Loucy (cell line): ENCODE measurements at regions not wholly inside any gene's neighbourhood (a gene's known extent, or its start where the extent isn't known, plus 50 kb on each side); places are given as distances from the start of the nearest gene placed in this dataset.

ENCODE experiments used
- H2AFZ ChIP-seq: fragments of 200-600 bp; sonication (generic); 2 replicates; pipeline ENCODE4 v1.6.0; 2016; ENCODE audit warnings: antibody characterized with exemption, mild to moderate bottlenecking, low read length, moderate library complexity
- H3F3A ChIP-seq: fragments of 200-600 bp; 2 replicates; pipeline ENCODE4 v1.6.0; 2016; ENCODE audit warnings: antibody characterized with exemption, low read depth, mild to moderate bottlenecking
- H3K27me3 ChIP-seq: fragments of 200-600 bp; sonication (generic); 2 replicates; pipeline ENCODE4 v1.6.1; 2014; ENCODE audit warnings: low read length, mild to moderate bottlenecking; ENCODE audit not compliant: insufficient read depth, poor library complexity, severe bottlenecking
- H3K36me3 ChIP-seq: fragments of 200-600 bp; sonication (generic); 2 replicates; pipeline ENCODE4 v1.6.1; 2016; ENCODE audit warnings: low read length; ENCODE audit not compliant: insufficient read depth
- H3K4me1 ChIP-seq: fragments of 200-600 bp; sonication (generic); 2 replicates; pipeline ENCODE4 v1.5.1; 2014; ENCODE audit warnings: low read length, mild to moderate bottlenecking; ENCODE audit not compliant: insufficient read depth, poor library complexity, severe bottlenecking
- H3K4me2 ChIP-seq: fragments of 200-600 bp; sonication (generic); 2 replicates; pipeline ENCODE4 v1.6.0; 2014; ENCODE audit warnings: antibody characterized with exemption, low read length, low read depth, mild to moderate bottlenecking; ENCODE audit not compliant: poor library complexity, severe bottlenecking
- H3K4me3 ChIP-seq: fragments of 200-600 bp; sonication (generic); 2 replicates; pipeline ENCODE4 v1.5.1; 2014; ENCODE audit warnings: low read length, mild to moderate bottlenecking, mixed read lengths; ENCODE audit not compliant: poor library complexity, severe bottlenecking
- H3K79me2 ChIP-seq: fragments of 200-600 bp; sonication (generic); 2 replicates; pipeline ENCODE4 v1.6.1; 2014; ENCODE audit warnings: low read length; ENCODE audit not compliant: insufficient read depth
- H3K9ac ChIP-seq: fragments of 200-600 bp; sonication (generic); 2 replicates; pipeline ENCODE4 v1.6.0; 2014; ENCODE audit warnings: mild to moderate bottlenecking, low read depth, low read length, moderate library complexity; ENCODE audit not compliant: poor library complexity, severe bottlenecking
- H3K9me2 ChIP-seq: fragments of 200-600 bp; sonication (generic); replicated peaks from 2 replicates; pipeline ENCODE4 v1.6.1; 2016; ENCODE audit warnings: low read depth, low read length, mixed read lengths
- H3K9me3 ChIP-seq: fragments of 200-600 bp; sonication (generic); 2 replicates; pipeline ENCODE4 v1.6.1; 2014; ENCODE audit warnings: mild to moderate bottlenecking, antibody characterized with exemption, low read length, low read depth; ENCODE audit not compliant: insufficient read depth
- H4K20me1 ChIP-seq: fragments of 200-600 bp; sonication (generic); 2 replicates; pipeline ENCODE4 v1.6.0; 2014; ENCODE audit warnings: antibody characterized with exemption, low read length, mild to moderate bottlenecking; ENCODE audit not compliant: insufficient read depth, poor library complexity, severe bottlenecking
- EZH2phosphoT487 ChIP-seq: fragments of 200-600 bp; IDR thresholded peaks from 2 replicates; pipeline ENCODE4 v1.6.1; 2018; ENCODE audit warnings: antibody characterized with exemption, mild to moderate bottlenecking, moderate library complexity, borderline replicate concordance
- TF ChIP-seq, protein P1 (sequence below): fragments of 200-600 bp; sonication (generic); conservative IDR thresholded peaks from 2 replicates; pipeline ENCODE4 v1.5.1; 2014; ENCODE audit warnings: mild to moderate bottlenecking, antibody characterized with exemption, low read length

DNA sequence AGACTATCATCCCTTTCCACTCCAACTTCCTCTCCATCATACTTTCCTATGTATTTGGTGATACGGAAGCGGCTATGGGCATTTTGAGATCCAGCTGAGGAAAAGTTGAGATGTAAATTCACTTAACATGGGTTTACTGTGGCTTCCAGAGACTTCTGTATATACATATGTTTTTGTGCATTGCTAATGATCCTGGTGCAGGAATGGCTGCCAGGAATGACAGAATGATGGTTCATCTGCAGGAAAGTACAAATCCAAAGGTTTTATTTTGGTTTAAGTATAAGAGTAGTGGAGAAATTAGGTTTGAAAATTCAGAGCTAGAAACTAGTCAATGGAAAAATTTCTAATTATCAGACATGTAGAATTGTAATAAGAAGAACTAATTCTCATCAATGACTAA, 95.0 kb upstream of the PAM start:
- Histone ChIP-seq H3K27me3 (no peaks in the 10 kb centered on the region), H4K20me1 (no peaks in the 10 kb centered on the region), H3K4me1 (no peaks in the 10 kb centered on the region), H3K79me2 (no peaks in the 10 kb centered on the region), H3K4me2 (no peak overlapping the region), H3K9ac (no peak overlapping the region), H3K36me3 (no peaks in the 10 kb centered on the region), H2AFZ (no peak overlapping the region), H3K9me2 (no peaks in the 10 kb centered on the region), H3K4me3 (no peak overlapping the region), H3F3A (no peaks in the 10 kb centered on the region), H3K9me3 (no peaks in the 10 kb centered on the region)
- TF ChIP-seq, protein P1, sequence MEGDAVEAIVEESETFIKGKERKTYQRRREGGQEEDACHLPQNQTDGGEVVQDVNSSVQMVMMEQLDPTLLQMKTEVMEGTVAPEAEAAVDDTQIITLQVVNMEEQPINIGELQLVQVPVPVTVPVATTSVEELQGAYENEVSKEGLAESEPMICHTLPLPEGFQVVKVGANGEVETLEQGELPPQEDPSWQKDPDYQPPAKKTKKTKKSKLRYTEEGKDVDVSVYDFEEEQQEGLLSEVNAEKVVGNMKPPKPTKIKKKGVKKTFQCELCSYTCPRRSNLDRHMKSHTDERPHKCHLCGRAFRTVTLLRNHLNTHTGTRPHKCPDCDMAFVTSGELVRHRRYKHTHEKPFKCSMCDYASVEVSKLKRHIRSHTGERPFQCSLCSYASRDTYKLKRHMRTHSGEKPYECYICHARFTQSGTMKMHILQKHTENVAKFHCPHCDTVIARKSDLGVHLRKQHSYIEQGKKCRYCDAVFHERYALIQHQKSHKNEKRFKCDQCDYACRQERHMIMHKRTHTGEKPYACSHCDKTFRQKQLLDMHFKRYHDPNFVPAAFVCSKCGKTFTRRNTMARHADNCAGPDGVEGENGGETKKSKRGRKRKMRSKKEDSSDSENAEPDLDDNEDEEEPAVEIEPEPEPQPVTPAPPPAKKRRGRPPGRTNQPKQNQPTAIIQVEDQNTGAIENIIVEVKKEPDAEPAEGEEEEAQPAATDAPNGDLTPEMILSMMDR, result no peak
- TF ChIP-seq EZH2phosphoT487, result no peak

DNA sequence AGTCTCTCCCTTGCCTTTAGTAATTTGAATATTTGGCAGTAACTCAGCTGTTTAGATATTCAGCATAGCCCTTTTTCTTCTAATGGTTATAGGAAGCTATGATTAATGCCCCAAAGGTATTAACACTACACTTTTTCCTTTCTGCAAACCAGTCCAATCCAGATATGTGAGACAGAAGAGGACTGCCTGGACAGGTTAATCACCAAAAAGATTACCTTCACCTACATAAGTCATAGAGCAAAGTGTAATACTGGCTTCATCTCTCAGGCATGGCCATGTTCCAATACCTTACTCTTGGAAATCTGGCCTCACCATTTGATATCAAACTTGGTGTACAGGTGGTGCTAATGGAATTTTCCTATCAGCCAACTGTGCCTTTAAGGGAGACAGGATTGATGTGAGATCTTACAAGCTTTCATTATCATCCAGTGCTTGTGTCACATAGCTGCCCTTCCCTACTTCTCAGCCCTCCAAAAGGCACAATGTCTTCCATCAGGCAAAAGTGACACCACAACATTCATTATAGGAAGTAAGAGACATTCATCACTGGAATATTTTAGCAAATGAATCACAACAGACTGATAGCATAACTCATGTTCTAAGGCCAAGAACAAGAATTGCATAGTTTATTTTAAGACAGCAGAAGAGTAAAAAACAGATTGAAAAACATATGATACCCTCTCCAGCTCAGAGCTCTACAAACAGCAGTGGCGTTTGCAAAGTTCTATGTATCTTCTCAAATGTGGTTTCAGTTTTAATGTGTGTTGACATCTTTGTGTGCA, 91.2 kb upstream of the PAM start:
- no peaks in the 10 kb centered on the region for H4K20me1 ChIP-seq
- no peak overlapping the region for H3K4me3 ChIP-seq
- H3F3A ChIP-seq, result no peaks in the 10 kb centered on the region
- no peaks in the 10 kb centered on the region for H3K79me2 ChIP-seq
- H3K4me2 ChIP-seq, result no peak overlapping the region
- H3K4me1 ChIP-seq, result no peaks in the 10 kb centered on the region
- H3K27me3 ChIP-seq, result no peaks in the 10 kb centered on the region
- H3K36me3 ChIP-seq, result no peaks in the 10 kb centered on the region
- H3K9ac ChIP-seq, result no peak overlapping the region
- no peak overlapping the region for H2AFZ ChIP-seq
- H3K9me2 ChIP-seq, result no peaks in the 10 kb centered on the region
- TF ChIP-seq, protein P1, result no peak
- no peak for TF ChIP-seq EZH2phosphoT487
- H3K9me3 ChIP-seq, result no peaks in the 10 kb centered on the region

DNA sequence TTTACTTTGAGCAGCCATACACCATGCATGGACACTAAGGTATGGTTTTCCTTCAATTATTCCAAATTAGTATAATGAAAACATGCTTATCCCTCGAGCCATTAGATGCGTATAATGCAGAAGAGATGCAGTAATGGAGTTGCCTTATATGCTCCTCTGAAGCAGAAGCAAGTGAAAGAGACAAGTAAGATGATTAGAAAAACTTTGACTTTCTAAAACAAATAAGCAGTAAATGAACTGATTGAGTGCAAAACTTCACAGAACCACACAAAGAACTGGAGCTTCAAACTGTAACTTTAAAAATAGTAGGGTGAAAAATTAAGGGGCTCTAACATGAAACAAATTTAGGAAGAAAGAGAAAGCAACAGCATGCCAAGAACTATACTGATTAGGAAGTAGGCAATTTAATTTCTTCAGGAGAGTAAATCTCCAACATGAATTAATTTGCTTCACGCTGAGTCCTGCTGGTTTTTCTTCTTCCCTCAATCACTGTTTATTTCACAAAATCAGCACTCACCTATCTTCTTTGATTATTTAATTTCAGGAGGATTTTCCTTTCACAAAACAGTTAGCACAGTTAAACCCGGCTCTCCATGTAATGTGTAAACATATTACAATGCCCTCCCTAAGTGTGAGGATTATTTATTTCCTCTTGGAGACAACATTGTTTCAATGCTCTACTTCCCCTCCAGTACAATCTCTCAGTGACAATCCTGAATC, 90.3 kb upstream of the PAM start:
- Histone ChIP-seq H3K9ac (no peak overlapping the region), H3K79me2 (no peaks in the 10 kb centered on the region), H2AFZ (no peak overlapping the region), H4K20me1 (no peaks in the 10 kb centered on the region), H3K36me3 (no peaks in the 10 kb centered on the region), H3K27me3 (no peaks in the 10 kb centered on the region), H3K9me2 (no peaks in the 10 kb centered on the region), H3F3A (no peaks in the 10 kb centered on the region), H3K4me3 (no peak overlapping the region), H3K9me3 (no peaks in the 10 kb centered on the region), H3K4me1 (no peaks in the 10 kb centered on the region), H3K4me2 (no peak overlapping the region)
- TF ChIP-seq EZH2phosphoT487, result no peak
